Large intestine (tissue), 3 donors: ENCODE measurements at regions not wholly inside any gene's neighbourhood (a gene's known extent, or its start where the extent isn't known, plus 50 kb on each side); places are given as distances from the start of the nearest gene placed in this dataset.

Experiments
- DNase-seq, 2 donors: peaks; one replicate each; pipeline versions ENCODE4 v3.0.0 to v3.0.0-alpha.2; 2013
- H3K27ac ChIP-seq: one replicate; pipeline ENCODE4 v1.5.1; 2013; ENCODE audit warnings: low read length
- H3K27me3 ChIP-seq: 2 replicates; pipeline ENCODE4 v1.6.1; 2013; ENCODE audit warnings: low read length; ENCODE audit not compliant: control insufficient read depth, insufficient read depth
- H3K36me3 ChIP-seq: 2 replicates; pipeline ENCODE4 v1.6.1; 2013; ENCODE audit warnings: low read length; ENCODE audit not compliant: control insufficient read depth, insufficient read depth
- H3K4me1 ChIP-seq: one replicate; pipeline ENCODE4 v1.6.1; 2013; ENCODE audit warnings: low read length; ENCODE audit not compliant: control insufficient read depth, insufficient read depth
- H3K4me3 ChIP-seq: one replicate; pipeline ENCODE4 v1.5.1; 2013; ENCODE audit warnings: low read length
- H3K9me3 ChIP-seq: one replicate; pipeline ENCODE4 v1.6.1; 2013; ENCODE audit warnings: mild to moderate bottlenecking, low read depth, low read length, moderate library complexity; ENCODE audit not compliant: control insufficient read depth
- WGBS: methylation state at CpG from one replicate; pipeline ENCODE4 v1.1.5; 2013; ENCODE audit warnings: low lambda C conversion rate; ENCODE audit not compliant: insufficient coverage; 5-methylcytosine and 5-hydroxymethylcytosine counted together

GRCh38 chr1:239815074-239815473 is 276.6 kb upstream of the FMN2 start:
- no CpG with 5 or more reads among the region's 4 CpGs for WGBS
- Histone ChIP-seq H3K4me3 (no peak overlapping the region), H3K27ac (no peak overlapping the region), H3K4me1 (peaks cover 7% of the 10 kb centered on the region), H3K9me3 (no peaks in the 10 kb centered on the region), H3K36me3 (no peaks in the 10 kb centered on the region), H3K27me3 (no peaks in the 10 kb centered on the region)
- no peak for DNase-seq

DNA sequence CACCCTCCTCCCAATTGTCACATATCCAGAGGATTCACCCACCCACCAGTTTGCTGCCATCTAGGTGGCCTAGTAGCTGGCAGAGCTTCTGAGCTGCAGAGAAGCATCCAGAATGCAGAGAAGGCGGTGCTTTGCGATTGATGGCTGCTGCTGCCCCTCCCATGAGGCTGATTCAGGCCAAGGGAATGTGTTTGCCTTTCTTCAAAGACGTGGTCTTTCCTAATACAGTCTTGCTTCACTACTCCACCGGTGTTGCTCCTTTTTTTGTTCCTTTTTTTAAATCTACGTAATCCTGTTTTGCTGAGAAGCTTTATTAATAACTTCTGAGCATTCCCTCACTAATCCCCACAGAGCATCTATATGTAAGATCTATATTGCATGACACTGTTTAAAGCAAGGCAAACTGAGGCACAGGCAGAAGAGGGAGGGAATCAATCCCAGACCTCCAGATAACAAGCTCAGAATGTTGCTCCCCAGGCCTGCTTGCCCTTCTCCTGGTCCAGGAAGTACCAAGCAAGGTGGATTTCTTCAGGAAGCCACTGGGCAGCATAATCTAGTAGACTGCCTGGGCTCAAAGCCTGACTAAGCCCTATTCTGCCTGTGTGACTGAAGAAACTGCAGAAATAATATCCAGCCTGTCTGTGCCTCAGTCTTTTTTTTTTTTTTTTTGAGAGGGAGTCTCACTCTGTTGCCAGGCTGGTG is 275.5 kb upstream of the FMN2 start:
- peak overlapping the region; percentile 66 for H3K27ac ChIP-seq
- H3K9me3 ChIP-seq, result no peaks in the 10 kb centered on the region
- H3K36me3 ChIP-seq, result no peaks in the 10 kb centered on the region
- WGBS, result 0% methylated on average over 2 of the region's 5 CpGs
- peak; percentile 43 to 73 for DNase-seq
- peaks cover 7% of the 10 kb centered on the region for H3K4me1 ChIP-seq
- no peaks in the 10 kb centered on the region for H3K27me3 ChIP-seq
- H3K4me3 ChIP-seq, result no peak overlapping the region

- Histone ChIP-seq H3K27ac (no peak overlapping the region), H3K36me3 (no peaks in the 10 kb centered on the region), H3K4me3 (no peak overlapping the region), H3K4me1 (peaks cover 7% of the 10 kb centered on the region), H3K27me3 (no peaks in the 10 kb centered on the region), H3K9me3 (no peaks in the 10 kb centered on the region)
- WGBS, result no CpG with 5 or more reads among the region's 1 CpG
- DNase-seq, result no peak
Observed at GRCh38 chr1:239817276-239817675, 274.4 kb upstream of the FMN2 start.

DNA sequence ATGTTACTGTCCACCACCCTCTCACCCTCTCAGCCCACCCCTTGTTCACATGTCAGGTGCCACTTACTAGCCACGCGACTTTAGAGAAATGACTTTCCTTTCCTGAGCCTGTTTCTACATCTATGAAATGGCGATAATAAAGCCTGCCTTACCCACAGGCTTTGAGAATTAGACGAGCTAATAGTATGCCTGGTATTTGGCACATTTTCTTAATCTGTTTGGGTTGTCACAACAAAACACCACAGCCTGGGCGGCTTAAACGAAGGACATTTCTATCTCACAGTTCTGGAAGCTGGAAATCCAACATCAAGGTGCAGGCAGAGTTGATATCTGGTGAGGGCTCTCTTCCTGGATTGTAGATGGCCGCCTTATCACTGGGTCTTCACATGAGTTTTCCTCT is 273.9 kb upstream of the FMN2 start:
- no peak overlapping the region for H3K27ac ChIP-seq
- WGBS, result 89% methylated on average over 4 of the region's 7 CpGs
- H3K9me3 ChIP-seq, result no peaks in the 10 kb centered on the region
- peaks cover 7% of the 10 kb centered on the region for H3K4me1 ChIP-seq
- no peaks in the 10 kb centered on the region for H3K36me3 ChIP-seq
- H3K4me3 ChIP-seq, result no peak overlapping the region
- H3K27me3 ChIP-seq, result no peaks in the 10 kb centered on the region
- no peak for DNase-seq

GRCh38 chr1:239819096-239819495 is 272.6 kb upstream of the FMN2 start:
- Histone ChIP-seq H3K36me3 (no peaks in the 10 kb centered on the region), H3K27ac (no peak overlapping the region)
- 100% methylated on average over 1 of the region's 6 CpGs for WGBS

DNA sequence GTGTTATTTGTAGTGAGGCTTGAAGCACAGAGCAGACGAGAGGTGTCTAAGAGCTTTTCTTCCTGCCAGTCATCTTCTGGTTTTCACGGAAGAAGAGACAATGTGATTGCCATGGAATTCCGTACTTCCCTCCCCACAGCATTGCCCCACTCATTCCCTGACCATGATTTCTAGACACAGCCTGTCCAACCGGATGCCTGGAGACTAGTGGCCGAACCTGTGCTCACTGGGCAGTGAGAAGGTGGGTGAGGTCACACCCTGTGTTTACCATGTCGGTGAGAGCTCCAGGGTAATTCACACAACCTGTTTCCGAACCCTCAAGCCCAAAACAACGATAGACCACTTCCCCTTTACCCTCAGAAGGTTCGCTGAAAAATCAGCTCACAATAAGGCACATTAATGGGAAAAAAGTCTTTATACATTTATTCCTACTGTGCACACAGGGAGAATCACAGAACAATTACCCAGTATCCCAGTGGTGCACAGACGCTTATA is 271.9 kb upstream of the FMN2 start:
- DNase-seq, result no peak
- Histone ChIP-seq H3K36me3 (no peaks in the 10 kb centered on the region), H3K4me3 (no peak overlapping the region), H3K27ac (no peak overlapping the region), H3K4me1 (peaks cover 7% of the 10 kb centered on the region), H3K27me3 (no peaks in the 10 kb centered on the region), H3K9me3 (no peaks in the 10 kb centered on the region)
- no CpG with 5 or more reads among the region's 10 CpGs for WGBS

More at GRCh38 chr1:239819096-239819495, 272.6 kb upstream of the FMN2 start:
- Histone ChIP-seq H3K9me3 (no peaks in the 10 kb centered on the region), H3K4me1 (peaks cover 7% of the 10 kb centered on the region), H3K27me3 (no peaks in the 10 kb centered on the region), H3K4me3 (no peak overlapping the region)
- DNase-seq, result no peak

- H3K36me3 ChIP-seq, result no peaks in the 10 kb centered on the region
- H3K27me3 ChIP-seq, result no peaks in the 10 kb centered on the region
- no CpG with 5 or more reads among the region's 13 CpGs for WGBS
- no peak for DNase-seq
- H3K4me3 ChIP-seq, result no peak overlapping the region
- H3K4me1 ChIP-seq, result no peaks in the 10 kb centered on the region
- no peak overlapping the region for H3K27ac ChIP-seq
- H3K9me3 ChIP-seq, result no peaks in the 10 kb centered on the region
Observed at GRCh38 chr1:239823852-239824251, 267.8 kb upstream of the FMN2 start.

GRCh38 chr1:239826211-239826610 is 265.5 kb upstream of the FMN2 start:
- H3K27me3 ChIP-seq, result no peaks in the 10 kb centered on the region
- no peak overlapping the region for H3K27ac ChIP-seq
- 100% methylated on average over 3 of the region's 5 CpGs for WGBS
- H3K4me3 ChIP-seq, result no peak overlapping the region
- DNase-seq, result no peak
- no peaks in the 10 kb centered on the region for H3K9me3 ChIP-seq
- no peaks in the 10 kb centered on the region for H3K36me3 ChIP-seq
- no peaks in the 10 kb centered on the region for H3K4me1 ChIP-seq

- no CpG with 5 or more reads among the region's 1 CpG for WGBS
- no peak for DNase-seq
- H3K27ac ChIP-seq, result no peak overlapping the region
- H3K27me3 ChIP-seq, result no peaks in the 10 kb centered on the region
- no peaks in the 10 kb centered on the region for H3K9me3 ChIP-seq
- H3K36me3 ChIP-seq, result no peaks in the 10 kb centered on the region
- H3K4me3 ChIP-seq, result no peak overlapping the region
- H3K4me1 ChIP-seq, result no peaks in the 10 kb centered on the region
Observed at GRCh38 chr1:239826736-239827135, 264.9 kb upstream of the FMN2 start.

DNA sequence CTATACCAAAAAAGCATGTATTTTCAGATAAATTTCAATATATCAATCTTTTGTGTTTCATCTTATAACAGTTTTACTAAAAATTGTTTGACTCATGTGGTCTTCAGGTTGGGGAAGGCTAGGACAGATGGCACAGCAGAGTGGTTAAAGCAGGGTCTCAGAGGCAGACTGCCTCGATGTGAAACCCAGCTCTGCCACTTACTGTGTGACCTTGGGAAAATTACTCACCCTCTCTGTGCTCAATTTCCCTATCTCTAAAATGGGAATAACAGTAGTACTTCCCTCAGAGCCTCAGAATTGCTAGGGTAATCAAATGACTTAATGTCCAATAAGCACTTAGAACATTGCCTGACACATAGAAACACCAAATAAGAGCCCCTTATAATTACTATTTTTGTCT is 262.1 kb upstream of the FMN2 start:
- H3K4me3 ChIP-seq, result no peak overlapping the region
- H3K27me3 ChIP-seq, result no peaks in the 10 kb centered on the region
- no peak for DNase-seq
- H3K9me3 ChIP-seq, result no peaks in the 10 kb centered on the region
- no CpG with 5 or more reads among the region's 1 CpG for WGBS
- H3K4me1 ChIP-seq, result no peaks in the 10 kb centered on the region
- H3K27ac ChIP-seq, result no peak overlapping the region
- H3K36me3 ChIP-seq, result no peaks in the 10 kb centered on the region
